ENCODE measurements at regions not wholly inside any gene's neighbourhood (a gene's known extent, or its start where the extent isn't known, plus 50 kb on each side); places are given as distances from the start of the nearest gene placed in this dataset.

DNA sequence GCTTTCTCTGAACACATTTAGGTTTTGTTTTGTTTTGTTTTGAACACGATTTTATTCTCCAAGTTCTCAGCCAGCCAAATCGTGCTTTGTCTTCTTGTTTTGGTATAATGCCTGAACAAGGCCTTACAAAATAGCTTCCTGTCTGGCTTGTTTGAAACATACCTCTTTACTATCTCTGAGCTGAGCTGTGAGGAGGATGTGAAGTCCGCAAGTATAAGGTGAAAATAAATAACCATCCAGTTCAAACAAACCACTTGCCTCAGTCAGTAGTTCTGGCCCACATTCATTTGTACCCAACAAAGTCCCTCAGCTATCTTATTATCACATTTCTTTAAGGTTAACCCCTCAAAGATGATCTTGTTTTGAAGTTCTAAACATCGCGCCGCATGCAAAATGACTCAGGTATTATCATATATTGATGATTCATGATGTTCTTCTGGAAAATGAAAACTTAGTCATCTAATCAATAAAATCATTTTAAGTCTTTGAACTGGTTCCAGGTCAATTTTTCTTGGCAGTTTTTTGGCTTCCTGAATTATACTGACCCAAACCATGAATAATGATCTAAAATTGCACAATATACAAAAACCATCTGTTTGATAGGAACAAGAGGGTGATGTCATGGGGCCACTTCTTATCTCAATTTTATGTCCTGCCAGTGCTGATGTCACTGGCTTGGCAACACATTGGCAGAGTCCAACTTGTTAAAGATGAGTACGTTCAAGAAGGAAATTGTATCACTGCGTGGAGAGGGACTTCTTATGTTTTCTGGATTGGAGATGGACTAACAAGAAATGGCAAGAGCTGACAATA lies 694.3 kb downstream of the KCNJ2 start:
- TF ChIP-seq, protein P1, sequence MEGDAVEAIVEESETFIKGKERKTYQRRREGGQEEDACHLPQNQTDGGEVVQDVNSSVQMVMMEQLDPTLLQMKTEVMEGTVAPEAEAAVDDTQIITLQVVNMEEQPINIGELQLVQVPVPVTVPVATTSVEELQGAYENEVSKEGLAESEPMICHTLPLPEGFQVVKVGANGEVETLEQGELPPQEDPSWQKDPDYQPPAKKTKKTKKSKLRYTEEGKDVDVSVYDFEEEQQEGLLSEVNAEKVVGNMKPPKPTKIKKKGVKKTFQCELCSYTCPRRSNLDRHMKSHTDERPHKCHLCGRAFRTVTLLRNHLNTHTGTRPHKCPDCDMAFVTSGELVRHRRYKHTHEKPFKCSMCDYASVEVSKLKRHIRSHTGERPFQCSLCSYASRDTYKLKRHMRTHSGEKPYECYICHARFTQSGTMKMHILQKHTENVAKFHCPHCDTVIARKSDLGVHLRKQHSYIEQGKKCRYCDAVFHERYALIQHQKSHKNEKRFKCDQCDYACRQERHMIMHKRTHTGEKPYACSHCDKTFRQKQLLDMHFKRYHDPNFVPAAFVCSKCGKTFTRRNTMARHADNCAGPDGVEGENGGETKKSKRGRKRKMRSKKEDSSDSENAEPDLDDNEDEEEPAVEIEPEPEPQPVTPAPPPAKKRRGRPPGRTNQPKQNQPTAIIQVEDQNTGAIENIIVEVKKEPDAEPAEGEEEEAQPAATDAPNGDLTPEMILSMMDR (conservative IDR thresholded peaks at IDR 0.05), result no peak
- TF ChIP-seq EZH2 (IDR thresholded peaks at IDR 0.05; ENCODE audit: low read depth), result no peak
- intact Hi-C loops (cut with micrococcal nuclease; ENCODE audit: unreplicated experiment), result no loop called here
- H3K36me3 ChIP-seq (ENCODE audit: low read depth), result no peaks in the 10 kb centered on the region
- no TSS peak for BruUV-seq (replicated peaks)
- no peak overlapping the region for H2AFZ ChIP-seq
- H3F3A ChIP-seq (ENCODE audit: insufficient read depth, low read depth), result no peaks in the 10 kb centered on the region
- no peaks in the 10 kb centered on the region for H3K79me2 ChIP-seq (ENCODE audit: low read depth)
- no peaks in the 10 kb centered on the region for H3K4me1 ChIP-seq (replicated peaks; ENCODE audit: insufficient read depth)
- no peak overlapping the region for H3K27ac ChIP-seq
- ChIA-PET POLR2A (ENCODE audit: unreplicated experiment) (no interaction called here), CTCF (no interaction called here)
- no peak for DNase-seq
- H3K27me3 ChIP-seq (ENCODE audit: insufficient read depth, low read depth), result no peaks in the 10 kb centered on the region
- H3K4me3 ChIP-seq, result no peak overlapping the region
- peaks cover 5% of the 10 kb centered on the region; the same call in 1 of the 2 replicates for H3K9me3 ChIP-seq (ENCODE audit: insufficient read depth, low read depth)
- H3K4me2 ChIP-seq, result no peak overlapping the region
- H3K9me2 ChIP-seq (ENCODE audit: insufficient read depth), result no peaks in the 10 kb centered on the region
- H4K20me1 ChIP-seq (ENCODE audit: insufficient read depth), result no peaks in the 10 kb centered on the region

DNA sequence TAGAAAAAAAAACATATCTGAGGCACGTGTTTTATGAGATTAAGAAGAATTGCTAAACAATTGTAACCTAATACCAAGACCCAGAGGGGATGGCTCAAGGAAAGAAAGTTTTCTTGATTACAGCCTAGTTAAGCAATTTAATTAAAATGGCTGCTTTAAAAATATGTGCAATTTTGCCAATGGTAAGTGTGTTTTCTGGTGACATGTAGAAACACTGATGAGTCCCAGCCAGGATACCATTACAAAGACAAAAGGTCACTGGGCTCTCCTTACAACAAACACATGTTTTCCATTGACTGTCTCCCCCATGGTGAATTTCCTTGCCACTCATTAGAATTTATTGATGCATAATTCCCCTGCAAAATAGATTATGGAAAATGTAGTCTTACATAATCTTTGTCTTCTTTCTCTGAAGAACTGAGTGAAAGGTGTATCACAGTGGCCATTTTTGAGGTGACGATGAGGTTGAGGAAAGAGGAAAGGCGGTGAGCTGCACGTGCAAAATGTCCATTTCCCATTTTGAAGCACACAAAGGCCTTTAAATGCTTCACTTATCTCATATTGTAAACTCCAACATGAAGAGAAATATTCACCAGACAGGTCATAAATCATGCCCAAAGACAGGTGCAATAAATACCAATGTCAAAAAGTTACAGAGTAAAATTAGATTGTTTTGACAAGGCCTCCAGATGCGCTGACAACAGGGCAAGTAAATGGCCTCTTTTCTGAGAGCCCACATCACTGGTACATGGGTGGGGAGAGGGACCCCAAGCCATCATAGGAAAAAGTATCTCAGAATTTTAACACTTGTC lies 696.9 kb downstream of the KCNJ2 start:
- no TSS peak for BruUV-seq (replicated peaks)
- Histone ChIP-seq H3K27ac (no peak overlapping the region), H3K36me3 (ENCODE audit: low read depth) (no peaks in the 10 kb centered on the region), H3K4me3 (no peak overlapping the region), H3K9me2 (ENCODE audit: insufficient read depth) (no peaks in the 10 kb centered on the region), H3F3A (ENCODE audit: insufficient read depth, low read depth) (no peaks in the 10 kb centered on the region), H2AFZ (no peak overlapping the region), H3K4me1 (replicated peaks; ENCODE audit: insufficient read depth) (no peaks in the 10 kb centered on the region), H4K20me1 (ENCODE audit: insufficient read depth) (no peaks in the 10 kb centered on the region), H3K9me3 (ENCODE audit: insufficient read depth, low read depth) (0 out of 2 replicates have a peak, but pooled peaks cover 5% of the 10 kb centered on the region), H3K4me2 (no peak overlapping the region), H3K27me3 (ENCODE audit: insufficient read depth, low read depth) (no peaks in the 10 kb centered on the region), H3K79me2 (ENCODE audit: low read depth) (no peaks in the 10 kb centered on the region)
- TF ChIP-seq, protein P1 (conservative IDR thresholded peaks at IDR 0.05), result no peak
- TF ChIP-seq EZH2 (IDR thresholded peaks at IDR 0.05; ENCODE audit: low read depth), result no peak
- ChIA-PET CTCF (no interaction called here), POLR2A (ENCODE audit: unreplicated experiment) (no interaction called here)
- intact Hi-C loops (cut with micrococcal nuclease; ENCODE audit: unreplicated experiment), result no loop called here
- DNase-seq, result no peak

- no peak overlapping the region for H2AFZ ChIP-seq
- no peak for DNase-seq
- H3K9me2 ChIP-seq (ENCODE audit: insufficient read depth), result no peaks in the 10 kb centered on the region
- no peaks in the 10 kb centered on the region for H3K27me3 ChIP-seq (ENCODE audit: insufficient read depth, low read depth)
- TF ChIP-seq, protein P1 (conservative IDR thresholded peaks at IDR 0.05), result no peak
- no peak for TF ChIP-seq EZH2 (IDR thresholded peaks at IDR 0.05; ENCODE audit: low read depth)
- no TSS peak for BruUV-seq (replicated peaks)
- H3K9me3 ChIP-seq (ENCODE audit: insufficient read depth, low read depth), result no peaks in the 10 kb centered on the region
- H3K36me3 ChIP-seq (ENCODE audit: low read depth), result no peaks in the 10 kb centered on the region
- no peak overlapping the region for H3K27ac ChIP-seq
- no peak overlapping the region for H3K4me3 ChIP-seq
- H3K79me2 ChIP-seq (ENCODE audit: low read depth), result no peaks in the 10 kb centered on the region
- CTCF ChIA-PET, result no interaction called here
- H3K4me1 ChIP-seq (replicated peaks; ENCODE audit: insufficient read depth), result no peaks in the 10 kb centered on the region
- H3K4me2 ChIP-seq, result no peak overlapping the region
- POLR2A ChIA-PET (ENCODE audit: unreplicated experiment), result no interaction called here
- no peaks in the 10 kb centered on the region for H4K20me1 ChIP-seq (ENCODE audit: insufficient read depth)
- H3F3A ChIP-seq (ENCODE audit: insufficient read depth, low read depth), result no peaks in the 10 kb centered on the region
- intact Hi-C loops (cut with micrococcal nuclease; ENCODE audit: unreplicated experiment), result no loop called here
Observed at GRCh38 chr17:70868149-70868548, 698.8 kb downstream of the KCNJ2 start.

Measured in PC-9 (cell line).